UCSD-AML1 (cell line): ENCODE measurements at regions not wholly inside any gene's neighbourhood (a gene's known extent, or its start where the extent isn't known, plus 50 kb on each side); places are given as distances from the start of the nearest gene placed in this dataset.

ENCODE experiments used
- DNase-seq: peaks from one replicate; lab custom pipeline; 2025; ENCODE audit not compliant: unreplicated experiment; lab: John Stamatoyannopoulos, UW

- DNase-seq = no peak
Observed at GRCh38 chrX:137387646-137388045, 178.3 kb upstream of the ZIC3 start.

GRCh38 chrX:137366018-137366633 lies 199.8 kb upstream of the ZIC3 start:
- no peak for DNase-seq

- no peak for DNase-seq
Observed at GRCh38 chrX:137363559-137363958, 202.4 kb upstream of the ZIC3 start.

- no peak for DNase-seq
Observed at GRCh38 chrX:137362583-137362982, 203.3 kb upstream of the ZIC3 start.

- DNase-seq = no peak
Observed at GRCh38 chrX:137354851-137355250, 211.1 kb upstream of the ZIC3 start.

GRCh38 chrX:137353404-137353803 lies 212.5 kb upstream of the ZIC3 start:
- no peak for DNase-seq

- no peak for DNase-seq
Observed at GRCh38 chrX:137352101-137352660, 213.7 kb upstream of the ZIC3 start.

GRCh38 chrX:137342969-137343368 lies 223.0 kb upstream of the ZIC3 start:
- DNase-seq = no peak

GRCh38 chrX:137313627-137314026 lies 252.3 kb upstream of the ZIC3 start:
- no peak for DNase-seq

- DNase-seq = no peak
Observed at GRCh38 chrX:137305404-137305803, 260.5 kb upstream of the ZIC3 start.

- no peak for DNase-seq
Observed at GRCh38 chrX:137297167-137297566, 263.4 kb upstream of the GPR101 start.

GRCh38 chrX:137290011-137290410 lies 256.2 kb upstream of the GPR101 start:
- DNase-seq = no peak

GRCh38 chrX:137287191-137287590 lies 253.4 kb upstream of the GPR101 start:
- DNase-seq = no peak

GRCh38 chrX:137286423-137286822 lies 252.6 kb upstream of the GPR101 start:
- DNase-seq = no peak

- no peak for DNase-seq
Observed at GRCh38 chrX:137278825-137279224, 245.0 kb upstream of the GPR101 start.

GRCh38 chrX:137263374-137263773 lies 229.6 kb upstream of the GPR101 start:
- no peak for DNase-seq

GRCh38 chrX:137245183-137245582 lies 211.4 kb upstream of the GPR101 start:
- DNase-seq = no peak

- no peak for DNase-seq
Observed at GRCh38 chrX:137236837-137237236, 203.0 kb upstream of the GPR101 start.

GRCh38 chrX:137234651-137235402 lies 201.0 kb upstream of the GPR101 start:
- no peak for DNase-seq

- DNase-seq = no peak
Observed at GRCh38 chrX:137233478-137233877, 199.7 kb upstream of the GPR101 start.

- DNase-seq = no peak
Observed at GRCh38 chrX:137227151-137227550, 193.4 kb upstream of the GPR101 start.

- no peak for DNase-seq
Observed at GRCh38 chrX:137215467-137215866, 181.7 kb upstream of the GPR101 start.
